ENCODE measurements at regions not wholly inside any gene's neighbourhood (a gene's known extent, or its start where the extent isn't known, plus 50 kb on each side); places are given as distances from the start of the nearest gene placed in this dataset.

- TF ChIP-seq, protein P1, sequence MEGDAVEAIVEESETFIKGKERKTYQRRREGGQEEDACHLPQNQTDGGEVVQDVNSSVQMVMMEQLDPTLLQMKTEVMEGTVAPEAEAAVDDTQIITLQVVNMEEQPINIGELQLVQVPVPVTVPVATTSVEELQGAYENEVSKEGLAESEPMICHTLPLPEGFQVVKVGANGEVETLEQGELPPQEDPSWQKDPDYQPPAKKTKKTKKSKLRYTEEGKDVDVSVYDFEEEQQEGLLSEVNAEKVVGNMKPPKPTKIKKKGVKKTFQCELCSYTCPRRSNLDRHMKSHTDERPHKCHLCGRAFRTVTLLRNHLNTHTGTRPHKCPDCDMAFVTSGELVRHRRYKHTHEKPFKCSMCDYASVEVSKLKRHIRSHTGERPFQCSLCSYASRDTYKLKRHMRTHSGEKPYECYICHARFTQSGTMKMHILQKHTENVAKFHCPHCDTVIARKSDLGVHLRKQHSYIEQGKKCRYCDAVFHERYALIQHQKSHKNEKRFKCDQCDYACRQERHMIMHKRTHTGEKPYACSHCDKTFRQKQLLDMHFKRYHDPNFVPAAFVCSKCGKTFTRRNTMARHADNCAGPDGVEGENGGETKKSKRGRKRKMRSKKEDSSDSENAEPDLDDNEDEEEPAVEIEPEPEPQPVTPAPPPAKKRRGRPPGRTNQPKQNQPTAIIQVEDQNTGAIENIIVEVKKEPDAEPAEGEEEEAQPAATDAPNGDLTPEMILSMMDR (IDR thresholded peaks at IDR 0.05), result no peak
- no peak for TF ChIP-seq EZH2 (IDR thresholded peaks at IDR 0.05; ENCODE audit: borderline replicate concordance, insufficient read depth, low read depth, low read length, poor library complexity, severe bottlenecking)
Measured at GRCh38 chrX:6679988-6680387, 145.1 kb upstream of the VCX3A start.

Data from B cell (primary cell).